Prostate gland (tissue), 2 donors: ENCODE measurements at regions not wholly inside any gene's neighbourhood (a gene's known extent, or its start where the extent isn't known, plus 50 kb on each side); places are given as distances from the start of the nearest gene placed in this dataset.

ENCODE experiments used
- DNase-seq: peaks from one replicate; pipeline ENCODE4 v3.0.0-alpha.2; 2019; ENCODE audit warnings: low spot score
- H3K27ac ChIP-seq, 2 donors: fragments of 200-600 bp; sonication (generic); 2 replicates each; pipeline ENCODE4 v1.5.1; 2017 to 2019
- H3K27me3 ChIP-seq: fragments of 200-600 bp; sonication (generic); replicated peaks from 2 replicates; pipeline ENCODE4 v1.5.1; 2019; ENCODE audit not compliant: insufficient read depth
- H3K36me3 ChIP-seq, 2 donors: fragments of 200-600 bp; sonication (generic); 1 replicate in 1 of 2; 2 replicates in 1 of 2; pipeline versions ENCODE4 v1.5.1 to v1.8.1; 2017 to 2019
- H3K4me1 ChIP-seq: fragments of 200-600 bp; sonication (generic); replicated peaks from 2 replicates; pipeline ENCODE4 v1.5.1; 2019
- H3K4me3 ChIP-seq, 2 donors: fragments of 200-600 bp; sonication (generic); 2 replicates each; pipeline ENCODE4 v1.5.1; 2017 to 2019
- H3K9me3 ChIP-seq: fragments of 200-600 bp; sonication (generic); 2 replicates; pipeline ENCODE4 v1.5.1; 2017
- CTCF ChIP-seq, 4 experiments: fragments of 200-600 bp in 2 of 4; fragments of 450-650 bp in 2 of 4; sonication (generic) in 2 of 4; IDR thresholded peaks; 1 replicate in 3 of 4; 2 replicates in 1 of 4; pipeline ENCODE4 v1.5.1; 2016 to 2019; ENCODE audit warnings: antibody characterized with exemption in 4 of 4, mild to moderate bottlenecking in 2 of 4, moderate library complexity in 2 of 4
- POLR2A ChIP-seq: fragments of 450-650 bp; IDR thresholded peaks from one replicate; pipeline ENCODE4 v1.6.1; 2016; ENCODE audit warnings: antibody characterized with exemption, mild to moderate bottlenecking
- POLR2AphosphoS5 ChIP-seq: sonication (generic); formaldehyde crosslinking; IDR thresholded peaks from one replicate; pipeline ENCODE4 v1.6.1; 2017; ENCODE audit warnings: antibody characterized with exemption
- WGBS: methylation state at CpG from one replicate; pipeline ENCODE4 v1.1.5; 2018; 5-methylcytosine and 5-hydroxymethylcytosine counted together
- intact Hi-C: fragments of 100-400 bp; cut with DNase I; formaldehyde crosslinking; loops from one replicate; pipeline ENCODE4 v1.14.2; 2022

- H3K27me3 ChIP-seq: no peaks in the 10 kb centered on the region
- intact Hi-C loops: no loop called here
- H3K36me3 ChIP-seq: no peaks in the 10 kb centered on the region
- no peak overlapping the region for H3K27ac ChIP-seq
- TF ChIP-seq CTCF (IDR thresholded peaks at IDR 0.05) (no peak), POLR2A (no peak), POLR2AphosphoS5 (no peak)
- no peak for DNase-seq
- no peak overlapping the region for H3K4me3 ChIP-seq
- WGBS: 50% methylated on average over 3 of the region's 3 CpGs
- H3K4me1 ChIP-seq: no peaks in the 10 kb centered on the region
- H3K9me3 ChIP-seq: no peaks in the 10 kb centered on the region
Measured at GRCh38 chr1:82578086-82578726, 777.5 kb downstream of the ADGRL2 start.

GRCh38 chr1:82567348-82567747, 766.6 kb downstream of the ADGRL2 start:
- WGBS: 92% methylated on average over 3 of the region's 3 CpGs
- Histone ChIP-seq H3K36me3 (no peaks in the 10 kb centered on the region), H3K9me3 (no peaks in the 10 kb centered on the region), H3K4me1 (no peaks in the 10 kb centered on the region), H3K27me3 (no peaks in the 10 kb centered on the region), H3K27ac (no peak overlapping the region), H3K4me3 (no peak overlapping the region)
- intact Hi-C loops: no loop called here
- DNase-seq: no peak
- TF ChIP-seq CTCF (IDR thresholded peaks at IDR 0.05) (no peak), POLR2AphosphoS5 (no peak), POLR2A (no peak)

GRCh38 chr1:82565546-82565945, 764.8 kb downstream of the ADGRL2 start:
- no peaks in the 10 kb centered on the region for H3K9me3 ChIP-seq
- H3K27me3 ChIP-seq: no peaks in the 10 kb centered on the region
- DNase-seq: no peak
- H3K4me1 ChIP-seq: no peaks in the 10 kb centered on the region
- no peak for TF ChIP-seq POLR2AphosphoS5
- TF ChIP-seq POLR2A: no peak
- TF ChIP-seq CTCF (IDR thresholded peaks at IDR 0.05): no peak
- intact Hi-C loops: no loop called here
- H3K27ac ChIP-seq: no peak overlapping the region
- WGBS: 28% methylated on average over 6 of the region's 6 CpGs
- no peak overlapping the region for H3K4me3 ChIP-seq
- no peaks in the 10 kb centered on the region for H3K36me3 ChIP-seq

- 19% methylated on average over 3 of the region's 3 CpGs for WGBS
- Histone ChIP-seq H3K9me3 (no peaks in the 10 kb centered on the region), H3K4me1 (no peaks in the 10 kb centered on the region), H3K27ac (peak overlapping the region in 1 of 2 donors; percentile 2), H3K4me3 (no peak overlapping the region), H3K27me3 (no peaks in the 10 kb centered on the region), H3K36me3 (no peaks in the 10 kb centered on the region)
- peak; percentile 16 for DNase-seq
- TF ChIP-seq CTCF (IDR thresholded peaks at IDR 0.05) (no peak), POLR2A (no peak), POLR2AphosphoS5 (peak; percentile 30)
- intact Hi-C loops: no loop called here
Measured at GRCh38 chr1:82565146-82565545, 764.4 kb downstream of the ADGRL2 start.

- Histone ChIP-seq H3K4me3 (no peak overlapping the region), H3K9me3 (no peaks in the 10 kb centered on the region), H3K27me3 (no peaks in the 10 kb centered on the region), H3K27ac (no peak overlapping the region), H3K36me3 (no peaks in the 10 kb centered on the region), H3K4me1 (no peaks in the 10 kb centered on the region)
- TF ChIP-seq POLR2A (no peak), POLR2AphosphoS5 (peak; percentile 61)
- DNase-seq: peak; percentile 64
- intact Hi-C loops: no loop called here
- 13% methylated on average over 2 of the region's 2 CpGs for WGBS
Measured at GRCh38 chr1:82564333-82564732, 763.6 kb downstream of the ADGRL2 start.
